Transverse colon (tissue), 4 donors: ENCODE measurements at regions not wholly inside any gene's neighbourhood (a gene's known extent, or its start where the extent isn't known, plus 50 kb on each side); places are given as distances from the start of the nearest gene placed in this dataset.
"Not testable (repeated sequence)": the region's sequence is repeated elsewhere in the genome, so short reads cannot be mapped to it uniquely, and the experiment has no call there.

Experiments
- DNase-seq: peaks from one replicate; pipeline ENCODE4 v3.0.0-alpha.2; 2019
- H3K27ac ChIP-seq, 4 donors: fragments of 200-600 bp; sonication (generic); 2 replicates each; pipeline ENCODE4 v1.5.1; 2016 to 2018; ENCODE audit warnings: inconsistent platforms in 4 of 4
- H3K27me3 ChIP-seq: fragments of 200-600 bp; sonication (generic); 2 replicates; pipeline ENCODE4 v1.5.1; 2017; ENCODE audit warnings: inconsistent platforms
- H3K36me3 ChIP-seq, 4 donors: fragments of 200-600 bp; sonication (generic); 2 replicates each; pipeline ENCODE4 v1.5.1; 2017 to 2019; ENCODE audit warnings: inconsistent platforms in 4 of 4
- H3K4me1 ChIP-seq, 4 donors: fragments of 200-600 bp; sonication (generic); 2 replicates each; pipeline ENCODE4 v1.5.1; 2017 to 2020; ENCODE audit warnings: inconsistent platforms in 4 of 4
- H3K4me3 ChIP-seq, 4 donors: fragments of 200-600 bp; sonication (generic); 1 replicate in 1 of 4; 2 replicates in 3 of 4; pipeline versions ENCODE4 v1.5.1 to v1.6.1; 2017 to 2019; ENCODE audit warnings: inconsistent platforms in 4 of 4
- H3K9me3 ChIP-seq, 2 donors: fragments of 200-600 bp; sonication (generic); 2 replicates each; pipeline ENCODE4 v1.5.1; 2017 to 2019; ENCODE audit warnings: inconsistent platforms in 2 of 2
- EP300 ChIP-seq: sonication (generic); formaldehyde crosslinking; IDR thresholded peaks from one replicate; pipeline ENCODE4 v1.6.1; 2017; ENCODE audit warnings: antibody characterized with exemption, low read depth
- POLR2A ChIP-seq: fragments of 450-650 bp; IDR thresholded peaks from one replicate; pipeline ENCODE4 v1.6.1; 2016; ENCODE audit warnings: antibody characterized with exemption, mild to moderate bottlenecking, moderate library complexity
- POLR2AphosphoS5 ChIP-seq, 3 donors: sonication (generic); formaldehyde crosslinking; IDR thresholded peaks; one replicate each; pipeline ENCODE4 v1.6.1; 2016; ENCODE audit warnings: antibody characterized with exemption in 3 of 3
- WGBS, 2 donors: methylation state at CpG; one replicate each; pipeline ENCODE4 v1.1.5; 2018; ENCODE audit warnings: low coverage in 1 of 2; 5-methylcytosine and 5-hydroxymethylcytosine counted together
- in situ Hi-C, 4 donors: fragments of 200-750 bp; cut with MboI; loops; one replicate each; pipeline versions ENCODE4 v1.15.0 to v1.15.1; 2017; ENCODE audit warnings: low sequenced_read_pairs in 3 of 4, low pct_ligation_motif_present in 1 of 4, low pct_unique_long_range_greater_than_20kb in 1 of 4
- intact Hi-C: fragments of 100-400 bp; cut with DNase I; formaldehyde crosslinking; loops from one replicate; pipeline ENCODE4 v1.15.1; 2023; ENCODE audit warnings: low total_unique reads
- TF ChIP-seq, protein P1 (sequence below), 5 experiments: fragments of 200-600 bp in 3 of 5; fragments of 450-650 bp in 2 of 5; sonication (generic) in 3 of 5; IDR thresholded peaks; 1 replicate in 2 of 5; 2 replicates in 3 of 5; pipeline ENCODE4 v1.5.1; 2016 to 2017; ENCODE audit warnings: antibody characterized with exemption in 5 of 5, inconsistent platforms in 3 of 5, mild to moderate bottlenecking in 2 of 5, moderate library complexity in 1 of 5

DNA sequence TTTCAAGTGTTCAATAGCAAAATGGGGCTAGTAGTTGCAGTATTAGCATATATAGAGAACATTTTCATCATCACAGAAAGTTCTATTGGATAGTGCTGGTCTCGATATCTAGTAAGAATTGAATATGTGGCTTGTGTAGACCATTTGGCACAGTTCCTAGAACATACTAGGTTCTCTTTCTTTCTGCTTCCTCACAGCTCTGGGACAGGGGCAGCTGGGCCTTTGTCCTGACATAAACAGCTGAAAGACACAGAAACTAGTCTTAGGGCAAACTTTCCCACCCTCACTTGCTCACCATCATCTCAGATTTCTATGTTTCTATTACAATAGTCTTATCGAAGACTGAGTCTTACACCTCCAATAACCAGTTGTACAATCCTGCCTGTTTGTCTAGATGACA lies 63.7 kb upstream of the DLG1 start:
- in situ Hi-C loops (no loop called here), intact Hi-C loops (no loop called here)
- Histone ChIP-seq H3K4me1 (peaks cover 0 to 11% (median 3%) of the 10 kb centered on the region in 4 donors), H3K36me3 (no peaks in the 10 kb centered on the region), H3K4me3 (no peak overlapping the region), H3K27ac (no peak overlapping the region), H3K27me3 (no peaks in the 10 kb centered on the region), H3K9me3 (peaks cover 3 to 7% of the 10 kb centered on the region in 2 donors)
- TF ChIP-seq POLR2AphosphoS5 (IDR thresholded peaks at IDR 0.05) (no peak), EP300 (no peak), POLR2A (no peak)
- TF ChIP-seq, protein P1, sequence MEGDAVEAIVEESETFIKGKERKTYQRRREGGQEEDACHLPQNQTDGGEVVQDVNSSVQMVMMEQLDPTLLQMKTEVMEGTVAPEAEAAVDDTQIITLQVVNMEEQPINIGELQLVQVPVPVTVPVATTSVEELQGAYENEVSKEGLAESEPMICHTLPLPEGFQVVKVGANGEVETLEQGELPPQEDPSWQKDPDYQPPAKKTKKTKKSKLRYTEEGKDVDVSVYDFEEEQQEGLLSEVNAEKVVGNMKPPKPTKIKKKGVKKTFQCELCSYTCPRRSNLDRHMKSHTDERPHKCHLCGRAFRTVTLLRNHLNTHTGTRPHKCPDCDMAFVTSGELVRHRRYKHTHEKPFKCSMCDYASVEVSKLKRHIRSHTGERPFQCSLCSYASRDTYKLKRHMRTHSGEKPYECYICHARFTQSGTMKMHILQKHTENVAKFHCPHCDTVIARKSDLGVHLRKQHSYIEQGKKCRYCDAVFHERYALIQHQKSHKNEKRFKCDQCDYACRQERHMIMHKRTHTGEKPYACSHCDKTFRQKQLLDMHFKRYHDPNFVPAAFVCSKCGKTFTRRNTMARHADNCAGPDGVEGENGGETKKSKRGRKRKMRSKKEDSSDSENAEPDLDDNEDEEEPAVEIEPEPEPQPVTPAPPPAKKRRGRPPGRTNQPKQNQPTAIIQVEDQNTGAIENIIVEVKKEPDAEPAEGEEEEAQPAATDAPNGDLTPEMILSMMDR (IDR thresholded peaks at IDR 0.05) = no peak
- WGBS, 2 donors = 80 to 85% methylated on average over 2 of the region's 2 CpGs
- no peak for DNase-seq

DNA sequence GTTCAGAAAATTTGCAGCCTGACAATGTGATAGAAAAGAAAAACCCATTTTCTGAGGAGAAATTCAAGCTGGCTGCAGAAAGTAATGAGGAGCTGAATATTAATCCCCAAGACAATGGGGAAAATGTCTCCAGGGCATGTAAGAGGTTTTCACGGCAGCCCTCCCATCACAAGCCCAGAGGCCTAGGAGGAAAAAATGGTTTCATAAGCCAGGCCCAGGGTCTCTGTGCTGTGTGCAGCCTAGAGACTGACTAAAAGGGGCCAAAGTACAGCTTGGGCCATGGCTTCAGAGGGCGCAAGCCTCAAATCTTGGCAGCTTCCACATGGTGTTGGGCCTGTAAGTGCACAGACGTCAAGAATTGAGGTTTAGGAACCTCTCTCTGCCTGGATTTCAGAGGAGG lies 61.7 kb upstream of the DLG1 start:
- intact Hi-C loops, DNase-seq, H3K9me3 ChIP-seq, H3K36me3 ChIP-seq, H3K27ac ChIP-seq, H3K4me3 ChIP-seq, H3K27me3 ChIP-seq, in situ Hi-C loops: not testable (repeated sequence)
- WGBS, 2 donors = 100% methylated on average over 3 of the region's 3 CpGs; no CpG with 5 or more reads in 1 of the 2 donors
- peaks cover 0 to 12% (median 3%) of the 10 kb centered on the region in 4 donors for H3K4me1 ChIP-seq

DNA sequence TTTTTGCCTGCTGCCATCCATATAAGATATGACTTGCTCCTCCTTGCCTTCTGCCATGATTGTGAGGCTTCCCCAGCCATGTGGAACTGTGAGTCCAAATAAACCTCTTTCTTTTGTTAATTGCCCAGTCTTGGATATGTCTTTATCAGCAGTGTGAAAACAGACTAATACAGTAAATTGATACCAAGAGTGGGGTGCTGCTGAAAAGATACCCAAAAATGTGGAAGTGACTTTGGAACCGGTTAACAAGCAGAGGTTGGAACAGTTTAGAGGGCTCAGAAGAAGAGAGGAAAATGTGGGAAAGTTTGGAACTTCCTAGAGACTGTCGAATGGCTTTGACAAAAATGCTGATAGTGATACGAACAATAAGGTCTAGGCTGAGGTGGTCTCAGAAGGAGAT lies 61.1 kb upstream of the DLG1 start:
- in situ Hi-C loops, DNase-seq, H3K27ac ChIP-seq, H3K27me3 ChIP-seq, H3K9me3 ChIP-seq, H3K36me3 ChIP-seq, H3K4me3 ChIP-seq, intact Hi-C loops: not testable (repeated sequence)
- H3K4me1 ChIP-seq = peaks cover 0 to 15% (median 6%) of the 10 kb centered on the region in 4 donors
- 90 to 92% methylated on average over 3 of the region's 3 CpGs for WGBS, 2 donors

DNA sequence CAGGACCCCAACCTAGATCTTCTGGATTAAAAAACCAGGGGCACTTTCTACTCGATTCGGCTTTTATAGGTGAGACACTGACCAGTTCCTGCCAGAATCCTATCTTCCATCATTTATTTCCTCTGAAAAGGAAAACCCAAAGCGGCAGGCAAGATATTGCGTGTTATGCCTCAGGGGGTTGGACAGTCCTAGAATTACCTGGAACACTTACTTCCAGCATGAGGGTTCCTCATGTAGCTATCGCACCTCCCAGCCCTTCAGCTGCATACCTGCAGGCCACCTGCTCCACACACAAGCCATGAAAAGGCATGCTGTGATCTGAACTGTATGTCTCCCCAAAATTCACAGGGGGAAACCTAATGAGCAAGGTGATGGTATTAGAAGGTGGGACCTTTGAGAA lies 58.3 kb upstream of the DLG1 start:
- H3K27ac ChIP-seq = no peak overlapping the region
- in situ Hi-C loops (no loop called here), intact Hi-C loops (no loop called here)
- no peaks in the 10 kb centered on the region for H3K27me3 ChIP-seq
- peaks cover 3 to 7% of the 10 kb centered on the region in 2 donors for H3K9me3 ChIP-seq
- H3K36me3 ChIP-seq = no peaks in the 10 kb centered on the region
- H3K4me3 ChIP-seq = no peak overlapping the region
- no peak for TF ChIP-seq POLR2AphosphoS5 (IDR thresholded peaks at IDR 0.05)
- TF ChIP-seq EP300 = no peak
- TF ChIP-seq POLR2A = no peak
- TF ChIP-seq, protein P1 (IDR thresholded peaks at IDR 0.05) = no peak
- no peak for DNase-seq
- H3K4me1 ChIP-seq = peaks cover 0 to 17% (median 5%) of the 10 kb centered on the region in 4 donors
- 81% methylated on average over 5 of the region's 5 CpGs; no CpG with 5 or more reads in 1 of the 2 donors for WGBS, 2 donors

DNA sequence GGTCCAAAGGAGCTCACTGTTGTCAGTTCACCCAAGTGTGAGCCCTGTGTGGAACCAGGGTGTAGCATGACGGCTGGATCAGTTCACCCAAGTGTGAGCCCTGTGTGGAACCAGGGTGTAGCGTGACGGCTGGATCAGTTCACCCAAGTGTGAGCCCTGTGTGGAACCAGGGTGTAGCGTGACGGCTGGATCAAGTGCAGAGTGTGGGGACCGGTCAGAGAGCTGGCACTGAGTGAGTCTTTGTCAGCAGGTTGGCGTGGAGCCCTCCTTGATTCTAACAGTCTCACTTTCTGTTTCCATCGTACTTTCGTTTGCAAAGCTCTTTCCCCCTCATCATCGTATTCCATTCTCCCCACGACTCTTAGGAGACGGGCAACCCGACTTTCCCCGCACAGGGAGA lies 57.9 kb upstream of the DLG1 start:
- Histone ChIP-seq H3K4me3 (no peak overlapping the region), H3K27ac (no peak overlapping the region), H3K36me3 (no peaks in the 10 kb centered on the region), H3K4me1 (peaks cover 0 to 17% (median 5%) of the 10 kb centered on the region in 4 donors), H3K9me3 (peaks cover 2 to 7% of the 10 kb centered on the region in 2 donors), H3K27me3 (no peaks in the 10 kb centered on the region)
- intact Hi-C loops = no loop called here
- TF ChIP-seq POLR2AphosphoS5 (IDR thresholded peaks at IDR 0.05) = no peak
- peak; percentile 25 for DNase-seq
- 48 to 66% methylated on average over 7 to 14 of the region's 14 CpGs for WGBS, 2 donors
- in situ Hi-C loops = no loop called here

DNA sequence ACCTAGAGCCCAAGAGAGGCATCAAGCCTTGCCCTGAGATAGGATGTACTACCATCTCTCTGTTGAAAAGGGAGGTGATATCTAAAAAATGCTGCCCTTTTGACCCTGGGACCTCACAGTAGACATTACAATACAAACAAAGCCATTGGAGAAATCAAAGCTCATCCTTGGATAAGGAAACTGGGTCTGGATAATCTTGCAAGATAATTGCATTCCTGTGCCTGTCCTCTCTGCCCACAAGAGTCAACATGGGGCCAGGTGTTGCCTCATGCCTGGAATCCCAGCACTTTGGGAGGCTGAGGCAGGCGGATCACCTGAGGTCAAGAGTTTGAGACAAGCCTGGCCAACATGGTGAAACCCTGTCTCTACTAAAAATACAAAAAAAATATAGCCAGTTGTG lies 57.3 kb upstream of the DLG1 start:
- Histone ChIP-seq H3K4me3 (no peak overlapping the region), H3K27me3 (no peaks in the 10 kb centered on the region), H3K36me3 (no peaks in the 10 kb centered on the region), H3K4me1 (peaks cover 0 to 17% (median 5%) of the 10 kb centered on the region in 4 donors), H3K27ac (no peak overlapping the region), H3K9me3 (peaks cover 0 to 7% of the 10 kb centered on the region in 2 donors)
- in situ Hi-C loops (no loop called here), intact Hi-C loops (no loop called here)
- DNase-seq = no peak
- TF ChIP-seq POLR2AphosphoS5 (IDR thresholded peaks at IDR 0.05) = no peak
- no peak for TF ChIP-seq POLR2A
- TF ChIP-seq, protein P1 (IDR thresholded peaks at IDR 0.05) = no peak
- TF ChIP-seq EP300 = no peak
- WGBS, 2 donors = 70% methylated on average over 1 of the region's 1 CpG; no CpG with 5 or more reads in 1 of the 2 donors
